ENCODE measurements at regions not wholly inside any gene's neighbourhood (a gene's known extent, or its start where the extent isn't known, plus 50 kb on each side); places are given as distances from the start of the nearest gene placed in this dataset.

DNA sequence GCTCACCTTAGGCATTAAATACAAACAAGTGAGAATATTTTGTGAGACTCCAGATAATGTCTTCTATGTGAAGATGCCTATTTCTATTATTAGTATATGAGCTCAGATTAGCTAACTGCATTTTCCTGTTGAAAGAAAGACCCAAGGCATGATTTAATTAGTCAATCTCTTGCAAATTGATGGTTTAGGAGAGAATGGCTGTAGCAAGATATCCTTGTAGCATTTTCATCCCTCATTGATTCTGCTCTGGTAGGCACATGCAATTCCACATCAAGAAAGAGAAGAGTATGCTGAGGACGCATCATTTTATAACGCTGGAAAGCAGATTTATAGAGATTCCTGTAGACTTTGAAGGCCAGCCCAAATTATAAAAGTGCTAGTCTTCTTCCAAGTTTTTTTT, 332.0 kb downstream of the SOX11 start:
- DNase-seq: no peak
- Histone ChIP-seq H3K4me1 (ENCODE audit: control insufficient read depth in 2 of 2, insufficient read depth in 2 of 2, low read length in 2 of 2) (no peaks in the 10 kb centered on the region), H3K27ac (ENCODE audit: low read depth, low read length) (no peak overlapping the region), H3K9me3 (ENCODE audit: control insufficient read depth in 2 of 3, low read length in 3 of 3) (no peaks in the 10 kb centered on the region), H3K36me3 (ENCODE audit: control insufficient read depth in 2 of 3, insufficient read depth in 3 of 3, low read length in 3 of 3) (no peaks in the 10 kb centered on the region), H3K27me3 (ENCODE audit: control insufficient read depth in 2 of 2, insufficient read depth in 2 of 2, low read length in 2 of 2) (no peaks in the 10 kb centered on the region), H3K4me3 (ENCODE audit: low read length) (no peak overlapping the region)
- H3K4me1 Mint-ChIP-seq: peaks cover 0 to 1% (median 0%) of the 10 kb centered on the region in 7 donors
- POLR2A ChIA-PET: no interaction called here
- H3K27ac Mint-ChIP-seq: no peak overlapping the region
- no peak overlapping the region for H3K4me3 Mint-ChIP-seq
- intact Hi-C loops (cut with micrococcal nuclease): no loop called here
- H3K27me3 Mint-ChIP-seq: no peaks in the 10 kb centered on the region
- H3K9me3 Mint-ChIP-seq: peaks cover 0 to 12% (median 0%) of the 10 kb centered on the region in 11 donors
- ATAC-seq: no peak
- CTCF ChIA-PET: no interaction called here
- H3K36me3 Mint-ChIP-seq: no peaks in the 10 kb centered on the region

DNA sequence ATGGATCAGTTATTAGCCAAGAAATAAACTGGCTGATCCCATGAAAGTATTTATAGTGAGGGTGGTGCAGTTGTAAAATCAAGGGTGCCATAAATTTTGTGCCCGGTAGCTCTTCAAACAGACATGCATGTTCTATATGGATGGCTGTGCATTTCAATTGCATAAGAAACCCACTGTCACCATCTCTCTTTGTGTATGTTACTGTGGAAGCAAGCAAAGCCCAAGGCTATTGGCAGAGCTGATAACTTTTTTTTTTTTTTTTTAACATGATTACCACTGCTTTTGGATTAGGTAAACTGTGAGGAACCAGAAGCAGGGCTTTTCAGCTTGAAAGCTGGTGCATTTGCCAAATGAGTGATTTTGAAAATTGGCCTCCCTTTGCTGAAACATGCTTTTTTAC, 332.6 kb downstream of the SOX11 start:
- DNase-seq (no peak), ATAC-seq (no peak)
- intact Hi-C loops (cut with micrococcal nuclease): no loop called here
- no peak overlapping the region for H3K4me3 Mint-ChIP-seq
- peaks cover 0 to 1% (median 0%) of the 10 kb centered on the region in 7 donors for H3K4me1 Mint-ChIP-seq
- Histone ChIP-seq H3K9me3 (ENCODE audit: control insufficient read depth in 2 of 3, low read length in 3 of 3) (no peaks in the 10 kb centered on the region), H3K27ac (ENCODE audit: low read depth, low read length) (no peak overlapping the region), H3K4me3 (ENCODE audit: low read length) (no peak overlapping the region), H3K27me3 (ENCODE audit: control insufficient read depth in 2 of 2, insufficient read depth in 2 of 2, low read length in 2 of 2) (no peaks in the 10 kb centered on the region), H3K4me1 (ENCODE audit: control insufficient read depth in 2 of 2, insufficient read depth in 2 of 2, low read length in 2 of 2) (no peaks in the 10 kb centered on the region), H3K36me3 (ENCODE audit: control insufficient read depth in 2 of 3, insufficient read depth in 3 of 3, low read length in 3 of 3) (no peaks in the 10 kb centered on the region)
- H3K36me3 Mint-ChIP-seq: no peaks in the 10 kb centered on the region
- no peak overlapping the region for H3K27ac Mint-ChIP-seq
- no peaks in the 10 kb centered on the region for H3K27me3 Mint-ChIP-seq
- CTCF ChIA-PET: no interaction called here
- peaks cover 0 to 12% (median 0%) of the 10 kb centered on the region in 11 donors for H3K9me3 Mint-ChIP-seq
- POLR2A ChIA-PET: no interaction called here

DNA sequence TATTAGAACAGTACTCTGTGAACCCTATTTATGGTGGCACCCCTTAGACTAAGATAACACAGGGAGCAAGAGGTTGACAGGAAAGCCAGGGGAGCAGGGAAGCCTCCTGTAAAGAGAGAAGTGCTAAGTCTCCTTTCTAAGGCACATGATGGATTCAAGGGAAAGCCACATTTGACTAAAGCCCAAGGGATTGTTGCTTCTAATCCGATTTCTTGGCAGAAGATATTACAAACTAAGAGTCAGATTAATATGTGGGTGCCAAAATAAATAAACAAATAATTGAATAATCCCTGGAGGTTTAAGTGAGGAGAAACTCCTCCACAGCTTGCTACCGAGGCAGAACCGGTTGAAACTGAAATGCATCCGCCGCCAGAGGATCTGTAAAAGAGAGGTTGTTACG, 333.2 kb downstream of the SOX11 start:
- ATAC-seq: no peak
- Mint-ChIP-seq H3K4me3 (no peak overlapping the region), H3K27ac (no peak overlapping the region)

DNA sequence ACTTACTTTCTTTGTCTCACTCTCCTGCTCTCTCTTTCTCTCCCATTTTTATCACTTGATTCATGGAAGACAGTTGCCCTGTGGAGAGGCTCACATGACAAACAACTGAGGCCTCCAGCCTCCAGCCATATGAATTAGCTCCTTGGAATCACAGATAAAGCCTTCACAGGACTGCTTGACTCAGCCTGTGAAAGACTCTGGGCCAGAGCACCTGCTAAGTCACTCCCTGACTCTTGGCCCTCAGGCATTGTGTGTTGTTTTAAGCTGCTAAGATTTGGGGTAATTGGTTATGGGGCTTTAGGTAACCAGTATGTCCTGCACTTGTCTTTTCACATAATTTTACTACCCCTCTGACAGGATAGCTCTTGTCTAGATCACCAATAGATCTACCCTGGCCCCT, 334.9 kb downstream of the SOX11 start:
- Histone ChIP-seq H3K4me3 (ENCODE audit: low read length) (no peak overlapping the region), H3K27ac (ENCODE audit: low read depth, low read length) (no peak overlapping the region), H3K9me3 (ENCODE audit: control insufficient read depth in 2 of 3, low read length in 3 of 3) (no peaks in the 10 kb centered on the region), H3K4me1 (ENCODE audit: control insufficient read depth in 2 of 2, insufficient read depth in 2 of 2, low read length in 2 of 2) (no peaks in the 10 kb centered on the region), H3K27me3 (ENCODE audit: control insufficient read depth in 2 of 2, insufficient read depth in 2 of 2, low read length in 2 of 2) (no peaks in the 10 kb centered on the region), H3K36me3 (ENCODE audit: control insufficient read depth in 2 of 3, insufficient read depth in 3 of 3, low read length in 3 of 3) (no peaks in the 10 kb centered on the region)
- H3K27me3 Mint-ChIP-seq: no peaks in the 10 kb centered on the region
- ChIA-PET POLR2A (no interaction called here), CTCF (no interaction called here)
- no peak for ATAC-seq
- intact Hi-C loops (cut with micrococcal nuclease): no loop called here
- no peak overlapping the region for H3K27ac Mint-ChIP-seq
- DNase-seq: no peak
- H3K4me1 Mint-ChIP-seq: no peaks in the 10 kb centered on the region
- H3K9me3 Mint-ChIP-seq: peaks cover 0 to 8% (median 0%) of the 10 kb centered on the region in 11 donors
- no peaks in the 10 kb centered on the region for H3K36me3 Mint-ChIP-seq
- no peak overlapping the region for H3K4me3 Mint-ChIP-seq

More for the DNA sequence above, 333.2 kb downstream of the SOX11 start:
- intact Hi-C loops (cut with micrococcal nuclease): no loop called here
- CTCF ChIA-PET: no interaction called here
- no peak for DNase-seq
- Histone ChIP-seq H3K27me3 (ENCODE audit: control insufficient read depth in 2 of 2, insufficient read depth in 2 of 2, low read length in 2 of 2) (no peaks in the 10 kb centered on the region), H3K36me3 (ENCODE audit: control insufficient read depth in 2 of 3, insufficient read depth in 3 of 3, low read length in 3 of 3) (no peaks in the 10 kb centered on the region), H3K27ac (ENCODE audit: low read depth, low read length) (no peak overlapping the region), H3K4me3 (ENCODE audit: low read length) (no peak overlapping the region), H3K9me3 (ENCODE audit: control insufficient read depth in 2 of 3, low read length in 3 of 3) (no peaks in the 10 kb centered on the region), H3K4me1 (ENCODE audit: control insufficient read depth in 2 of 2, insufficient read depth in 2 of 2, low read length in 2 of 2) (no peaks in the 10 kb centered on the region)
- peaks cover 0 to 12% (median 0%) of the 10 kb centered on the region in 11 donors for H3K9me3 Mint-ChIP-seq
- H3K36me3 Mint-ChIP-seq: no peaks in the 10 kb centered on the region
- H3K4me1 Mint-ChIP-seq: peaks cover 0 to 1% (median 0%) of the 10 kb centered on the region in 7 donors
- no peaks in the 10 kb centered on the region for H3K27me3 Mint-ChIP-seq
- POLR2A ChIA-PET: no interaction called here

DNA sequence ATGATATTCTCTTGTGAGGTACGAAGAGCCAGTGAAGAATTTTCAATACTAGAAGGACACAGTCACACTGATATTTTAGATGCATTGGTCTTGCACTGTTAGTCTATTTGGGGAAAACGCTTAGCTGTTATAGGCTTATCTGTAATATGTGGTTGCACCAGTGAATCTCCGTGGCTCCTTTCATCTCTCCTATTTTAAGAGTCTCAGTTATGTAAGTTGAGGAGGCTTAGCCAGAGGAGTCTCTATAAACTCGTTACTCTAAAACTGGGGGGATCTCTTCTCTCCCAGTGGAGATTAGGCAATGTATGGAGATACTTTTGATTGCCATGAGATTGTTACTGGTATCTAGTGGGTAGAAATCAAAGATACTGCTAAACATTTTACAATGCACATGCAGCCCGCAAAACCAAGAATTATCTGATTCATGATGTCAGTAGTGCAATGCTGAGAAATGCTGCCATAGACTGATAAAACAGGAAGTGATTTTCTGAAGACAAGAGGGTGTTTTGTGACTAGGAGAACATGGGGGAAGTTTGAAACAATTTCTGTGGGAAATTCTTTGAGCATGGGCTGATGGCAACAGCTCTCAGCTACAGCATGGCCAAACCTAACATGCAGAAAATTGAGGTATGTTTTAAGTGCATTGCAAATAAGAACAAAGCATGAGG, 339.1 kb downstream of the SOX11 start:
- Histone ChIP-seq H3K36me3 (ENCODE audit: control insufficient read depth in 2 of 3, insufficient read depth in 3 of 3, low read length in 3 of 3) (no peaks in the 10 kb centered on the region), H3K4me3 (ENCODE audit: low read length) (no peak overlapping the region), H3K27me3 (ENCODE audit: control insufficient read depth in 2 of 2, insufficient read depth in 2 of 2, low read length in 2 of 2) (no peaks in the 10 kb centered on the region), H3K27ac (ENCODE audit: low read depth, low read length) (no peak overlapping the region), H3K9me3 (ENCODE audit: control insufficient read depth in 2 of 3, low read length in 3 of 3) (no peaks in the 10 kb centered on the region), H3K4me1 (ENCODE audit: control insufficient read depth in 2 of 2, insufficient read depth in 2 of 2, low read length in 2 of 2) (no peaks in the 10 kb centered on the region)
- Mint-ChIP-seq H3K4me3 (no peak overlapping the region), H3K27me3 (no peaks in the 10 kb centered on the region), H3K9me3 (peaks cover 0 to 8% (median 2%) of the 10 kb centered on the region in 11 donors), H3K27ac (no peak overlapping the region), H3K4me1 (no peaks in the 10 kb centered on the region), H3K36me3 (no peaks in the 10 kb centered on the region)
- intact Hi-C loops (cut with micrococcal nuclease): no loop called here
- POLR2A ChIA-PET: no interaction called here
- DNase-seq: no peak
- CTCF ChIA-PET: no interaction called here
- no peak for ATAC-seq

DNA sequence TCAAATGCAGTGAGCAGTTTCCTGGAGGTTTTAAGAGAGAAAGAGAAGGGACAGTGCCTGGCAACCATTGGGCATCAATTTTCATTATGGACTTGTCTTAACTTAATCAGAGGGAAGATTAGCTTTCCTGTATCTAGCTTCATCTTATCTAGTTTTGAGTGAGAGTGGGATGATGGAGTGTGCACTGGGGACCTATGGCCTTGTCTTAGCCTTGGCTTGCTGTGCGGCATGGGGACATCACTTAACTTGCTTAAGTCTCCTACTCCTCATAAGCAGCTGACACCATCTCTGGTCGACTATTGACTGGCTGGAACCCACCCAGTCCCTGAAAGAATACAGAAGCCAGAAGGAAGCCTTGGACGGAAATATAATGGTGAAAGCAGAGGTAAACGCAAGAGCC, 344.0 kb downstream of the SOX11 start:
- Histone ChIP-seq H3K36me3 (ENCODE audit: control insufficient read depth in 2 of 3, insufficient read depth in 3 of 3, low read length in 3 of 3) (no peaks in the 10 kb centered on the region), H3K9me3 (ENCODE audit: control insufficient read depth in 2 of 3, low read length in 3 of 3) (no peaks in the 10 kb centered on the region), H3K27ac (ENCODE audit: low read depth, low read length) (no peak overlapping the region), H3K27me3 (ENCODE audit: control insufficient read depth in 2 of 2, insufficient read depth in 2 of 2, low read length in 2 of 2) (no peaks in the 10 kb centered on the region), H3K4me3 (ENCODE audit: low read length) (no peak overlapping the region), H3K4me1 (ENCODE audit: control insufficient read depth in 2 of 2, insufficient read depth in 2 of 2, low read length in 2 of 2) (no peaks in the 10 kb centered on the region)
- no peak for DNase-seq
- ATAC-seq: no peak
- Mint-ChIP-seq H3K4me1 (no peaks in the 10 kb centered on the region), H3K9me3 (peaks cover 0 to 6% (median 0%) of the 10 kb centered on the region in 11 donors), H3K27ac (no peak overlapping the region), H3K4me3 (no peak overlapping the region), H3K36me3 (no peaks in the 10 kb centered on the region), H3K27me3 (peaks cover 0 to 7% (median 3%) of the 10 kb centered on the region in 5 donors)
- CTCF ChIA-PET: no interaction called here
- intact Hi-C loops (cut with micrococcal nuclease): no loop called here
- POLR2A ChIA-PET: no interaction called here

DNA sequence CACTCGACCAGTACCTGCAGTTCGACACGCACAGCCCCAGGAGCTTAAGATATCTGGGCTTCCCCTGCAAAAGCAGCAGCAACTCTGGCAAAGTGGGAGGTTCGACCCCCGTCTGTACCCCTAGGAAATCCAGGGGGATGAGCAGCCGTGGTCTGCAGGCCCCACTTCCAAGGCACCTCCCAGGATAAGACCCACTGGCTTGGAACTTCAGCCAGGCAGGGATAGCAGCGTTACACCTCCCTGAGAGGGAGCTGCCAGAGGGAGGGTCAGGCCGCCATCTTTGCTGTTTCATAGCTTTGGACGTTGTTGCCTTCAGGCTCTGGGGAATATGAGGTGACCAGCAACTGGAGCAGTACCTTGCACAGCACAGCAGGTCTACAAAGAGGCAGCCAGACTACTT, 351.1 kb downstream of the SOX11 start:
- intact Hi-C loops (cut with micrococcal nuclease): no loop called here
- Mint-ChIP-seq H3K4me1 (no peaks in the 10 kb centered on the region), H3K27ac (no peak overlapping the region), H3K36me3 (no peaks in the 10 kb centered on the region), H3K27me3 (peaks cover 0 to 8% (median 0%) of the 10 kb centered on the region in 5 donors), H3K4me3 (no peak overlapping the region), H3K9me3 (peaks cover 0 to 21% (median 6%) of the 10 kb centered on the region in 11 donors)
- no peaks in the 10 kb centered on the region for H3K27me3 ChIP-seq (ENCODE audit: control insufficient read depth in 2 of 2, insufficient read depth in 2 of 2, low read length in 2 of 2)
- H3K4me3 ChIP-seq (ENCODE audit: low read length): no peak overlapping the region
- ATAC-seq (no peak), DNase-seq (no peak)
- ChIA-PET POLR2A (no interaction called here), CTCF (no interaction called here)
- no peaks in the 10 kb centered on the region for H3K9me3 ChIP-seq (ENCODE audit: control insufficient read depth in 2 of 3, low read length in 3 of 3)
- H3K4me1 ChIP-seq (ENCODE audit: control insufficient read depth in 2 of 2, insufficient read depth in 2 of 2, low read length in 2 of 2): no peaks in the 10 kb centered on the region
- H3K27ac ChIP-seq (ENCODE audit: low read depth, low read length): no peak overlapping the region
- H3K36me3 ChIP-seq (ENCODE audit: control insufficient read depth in 2 of 3, insufficient read depth in 3 of 3, low read length in 3 of 3): no peaks in the 10 kb centered on the region
